ENCODE measurements at regions not wholly inside any gene's neighbourhood (a gene's known extent, or its start where the extent isn't known, plus 50 kb on each side); places are given as distances from the start of the nearest gene placed in this dataset.

GRCh38 chr4:153962311-153963039, 173.6 kb upstream of the SFRP2 start:
- TF ChIP-seq EZH2 (IDR thresholded peaks at IDR 0.05; ENCODE audit: borderline replicate concordance, low read depth, low read length, poor library complexity, severe bottlenecking), result no peak
- TF ChIP-seq CTCF (conservative IDR thresholded peaks at IDR 0.05; ENCODE audit: low read depth, low read length), result no peak
- no peaks in the 10 kb centered on the region for H3K36me3 ChIP-seq (ENCODE audit: insufficient read depth, low read length, poor library complexity, severe bottlenecking)
- intact Hi-C loops (cut with micrococcal nuclease; ENCODE audit: unreplicated experiment), result no loop called here
- CTCF ChIA-PET, result no interaction called here
- BruUV-seq (replicated peaks), result no TSS peak
- no peaks in the 10 kb centered on the region for H3K9me3 ChIP-seq (ENCODE audit: low read depth, low read length, poor library complexity, severe bottlenecking)
- H3K27me3 ChIP-seq (replicated peaks; ENCODE audit: insufficient read depth, low read depth, low read length, poor library complexity), result no peaks in the 10 kb centered on the region
- no peak for DNase-seq (ENCODE audit: low spot score)
- POLR2A ChIA-PET (ENCODE audit: low non-redundant PET), result no interaction called here
- no peak overlapping the region for H3K27ac ChIP-seq (ENCODE audit: low read depth, low read length, poor library complexity, severe bottlenecking)
- H3K4me1 ChIP-seq (ENCODE audit: insufficient read depth, low read length, poor library complexity, severe bottlenecking), result no peaks in the 10 kb centered on the region
- no peak overlapping the region for H3K4me3 ChIP-seq (ENCODE audit: low read depth, low read length, poor library complexity, severe bottlenecking)

- CTCF ChIA-PET, result interaction anchor here (0.6 kb wide), 1 partner anchor 46 kb away, joined by 4 read pairs; no protein-coding TSS in a partner anchor
- DNase-seq (ENCODE audit: low spot score), result no peak
- BruUV-seq (replicated peaks), result no TSS peak
- TF ChIP-seq CTCF (conservative IDR thresholded peaks at IDR 0.05; ENCODE audit: low read depth, low read length) (no peak), EZH2 (IDR thresholded peaks at IDR 0.05; ENCODE audit: borderline replicate concordance, low read depth, low read length, poor library complexity, severe bottlenecking) (no peak)
- Histone ChIP-seq H3K4me1 (ENCODE audit: insufficient read depth, low read length, poor library complexity, severe bottlenecking) (no peaks in the 10 kb centered on the region), H3K27ac (ENCODE audit: low read depth, low read length, poor library complexity, severe bottlenecking) (no peak overlapping the region), H3K9me3 (ENCODE audit: low read depth, low read length, poor library complexity, severe bottlenecking) (no peaks in the 10 kb centered on the region), H3K36me3 (ENCODE audit: insufficient read depth, low read length, poor library complexity, severe bottlenecking) (no peaks in the 10 kb centered on the region), H3K4me3 (ENCODE audit: low read depth, low read length, poor library complexity, severe bottlenecking) (no peak overlapping the region), H3K27me3 (replicated peaks; ENCODE audit: insufficient read depth, low read depth, low read length, poor library complexity) (no peaks in the 10 kb centered on the region)
- POLR2A ChIA-PET (ENCODE audit: low non-redundant PET), result no interaction called here
- intact Hi-C loops (cut with micrococcal nuclease; ENCODE audit: unreplicated experiment), result no loop called here
Observed at GRCh38 chr4:153955327-153955726, 166.4 kb upstream of the SFRP2 start.

- H3K4me3 ChIP-seq (ENCODE audit: low read depth, low read length, poor library complexity, severe bottlenecking), result no peak overlapping the region
- CTCF ChIA-PET, result interaction anchor here (0.6 kb wide), 1 partner anchor 45 kb away, joined by 4 read pairs; no protein-coding TSS in a partner anchor
- POLR2A ChIA-PET (ENCODE audit: low non-redundant PET), result no interaction called here
- BruUV-seq (replicated peaks), result no TSS peak
- no peaks in the 10 kb centered on the region for H3K36me3 ChIP-seq (ENCODE audit: insufficient read depth, low read length, poor library complexity, severe bottlenecking)
- intact Hi-C loops (cut with micrococcal nuclease; ENCODE audit: unreplicated experiment), result no loop called here
- H3K27me3 ChIP-seq (replicated peaks; ENCODE audit: insufficient read depth, low read depth, low read length, poor library complexity), result no peaks in the 10 kb centered on the region
- H3K4me1 ChIP-seq (ENCODE audit: insufficient read depth, low read length, poor library complexity, severe bottlenecking), result no peaks in the 10 kb centered on the region
- no peak for DNase-seq (ENCODE audit: low spot score)
- TF ChIP-seq CTCF (conservative IDR thresholded peaks at IDR 0.05; ENCODE audit: low read depth, low read length) (no peak), EZH2 (IDR thresholded peaks at IDR 0.05; ENCODE audit: borderline replicate concordance, low read depth, low read length, poor library complexity, severe bottlenecking) (no peak)
- H3K9me3 ChIP-seq (ENCODE audit: low read depth, low read length, poor library complexity, severe bottlenecking), result no peaks in the 10 kb centered on the region
- H3K27ac ChIP-seq (ENCODE audit: low read depth, low read length, poor library complexity, severe bottlenecking), result no peak overlapping the region
Observed at GRCh38 chr4:153954654-153955053, 165.8 kb upstream of the SFRP2 start.
